Activated CD8-positive, alpha-beta T cell treated with anti-CD3 and anti-CD28 coated beads, Interleukin-2, amount 10 ng/mL, durations not matched to agents 7 days and 5 days (primary cell): ENCODE measurements at regions not wholly inside any gene's neighbourhood (a gene's known extent, or its start where the extent isn't known, plus 50 kb on each side); places are given as distances from the start of the nearest gene placed in this dataset.
"Not testable (repeated sequence)": the region's sequence is repeated elsewhere in the genome, so short reads cannot be mapped to it uniquely, and the experiment has no call there.

Source experiments
- ATAC-seq: fragments of 150-1000 bp; cut with Tn5 transposase; one replicate; pipeline ENCODE4 v1.10.0; 2021; ENCODE audit warnings: moderate library complexity
- CTCF ChIA-PET: fragments of 350-600 bp; sonication (Branson Sonifier 250); formaldehyde crosslinking; loops from one replicate; lab custom pipeline; 2021; ENCODE audit warnings: antibody characterized with exemption; lab: Charles Lee
- POLR2A ChIA-PET: fragments of 350-600 bp; sonication (Branson Sonifier 250); formaldehyde crosslinking; loops from one replicate; lab custom pipeline; 2021; ENCODE audit warnings: antibody characterized with exemption; lab: Charles Lee
- DNase-seq: peaks from one replicate; pipeline ENCODE4 v3.0.0-alpha.2; 2020
- H3K27ac Mint-ChIP-seq: one replicate; pipeline ENCODE4 v1.8.0; 2021; ENCODE audit warnings: mild to moderate bottlenecking, mixed read lengths
- H3K27me3 Mint-ChIP-seq: one replicate; pipeline ENCODE4 v1.8.0; 2021; ENCODE audit warnings: low read depth, mixed read lengths
- H3K36me3 Mint-ChIP-seq: one replicate; pipeline ENCODE4 v1.8.0; 2021; ENCODE audit warnings: low read depth, mixed read lengths
- H3K4me1 Mint-ChIP-seq: one replicate; pipeline ENCODE4 v1.8.0; 2021; ENCODE audit warnings: low read depth, mixed read lengths
- H3K4me3 Mint-ChIP-seq: one replicate; pipeline ENCODE4 v1.8.0; 2021; ENCODE audit warnings: mild to moderate bottlenecking, mixed read lengths
- H3K9me3 Mint-ChIP-seq: one replicate; pipeline ENCODE4 v1.8.0; 2022; ENCODE audit warnings: mixed read lengths; ENCODE audit not compliant: insufficient read depth

DNA sequence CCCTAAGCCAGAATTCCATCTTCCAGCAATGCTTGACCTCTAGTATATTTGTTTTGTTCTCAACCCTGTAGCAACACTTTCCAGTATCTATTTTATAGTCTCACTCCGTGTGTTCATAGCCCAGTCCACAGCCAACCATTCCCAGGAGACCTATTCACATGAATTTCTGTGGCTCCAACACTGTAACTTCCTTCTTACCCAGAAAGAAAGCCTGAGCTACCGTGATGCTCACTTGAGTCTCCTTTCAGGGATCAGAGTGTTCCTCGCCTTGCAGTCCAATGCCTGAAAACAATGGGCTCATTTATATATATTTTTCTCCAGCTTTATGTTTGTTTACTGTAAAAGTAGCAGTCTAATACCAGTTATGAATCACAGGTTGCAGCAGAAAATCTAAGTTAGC is 645.0 kb upstream of the NOVA1 start:
- ATAC-seq, result no peak
- H3K9me3 Mint-ChIP-seq, result peaks cover 31% of the 10 kb centered on the region
- no peaks in the 10 kb centered on the region for H3K4me1 Mint-ChIP-seq
- ChIA-PET CTCF (no interaction called here), POLR2A (no interaction called here)
- H3K4me3 Mint-ChIP-seq, result no peak overlapping the region
- H3K27ac Mint-ChIP-seq, result no peak overlapping the region
- no peak for DNase-seq
- H3K36me3 Mint-ChIP-seq, result no peaks in the 10 kb centered on the region
- no peaks in the 10 kb centered on the region for H3K27me3 Mint-ChIP-seq

DNA sequence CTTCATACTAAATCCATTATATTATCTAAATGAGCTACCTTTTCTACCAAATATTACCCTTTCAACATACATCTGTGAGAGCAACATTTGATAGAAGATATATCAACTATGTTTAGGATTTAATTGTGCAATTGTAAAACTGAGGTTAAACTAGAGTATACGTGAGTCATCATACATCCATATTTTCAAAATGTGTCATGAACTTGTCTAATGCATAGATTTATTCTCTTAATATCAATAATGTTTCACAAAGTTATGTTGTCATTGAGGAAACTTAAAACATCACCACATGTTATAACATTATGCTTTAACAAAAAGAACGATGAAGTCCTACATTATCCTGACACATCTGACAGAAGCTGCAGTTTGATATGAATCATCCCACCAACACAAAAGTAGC is 645.5 kb upstream of the NOVA1 start:
- no peaks in the 10 kb centered on the region for H3K27me3 Mint-ChIP-seq
- ChIA-PET POLR2A (no interaction called here), CTCF (no interaction called here)
- no peaks in the 10 kb centered on the region for H3K4me1 Mint-ChIP-seq
- ATAC-seq, result no peak
- no peak for DNase-seq
- peaks cover 29% of the 10 kb centered on the region for H3K9me3 Mint-ChIP-seq
- H3K36me3 Mint-ChIP-seq, result no peaks in the 10 kb centered on the region
- no peak overlapping the region for H3K4me3 Mint-ChIP-seq
- H3K27ac Mint-ChIP-seq, result no peak overlapping the region

DNA sequence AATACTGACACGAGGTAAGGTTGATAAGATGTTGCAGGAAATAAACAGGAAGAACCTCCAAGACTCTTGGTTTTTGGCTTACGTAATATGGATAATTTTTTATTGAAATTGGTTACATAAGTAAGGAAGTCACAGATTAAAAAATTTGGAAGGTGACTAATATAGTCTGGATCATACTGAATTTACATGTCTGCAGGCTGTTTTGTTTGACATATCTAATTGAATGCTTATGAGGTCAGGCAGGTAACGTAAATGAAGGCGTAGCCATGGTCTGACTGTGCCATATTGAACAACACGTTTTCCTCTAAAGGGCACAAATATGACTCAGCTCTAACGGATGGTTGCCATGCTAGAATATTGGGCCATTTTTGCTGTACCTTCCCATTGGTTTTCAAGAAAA is 648.1 kb upstream of the NOVA1 start:
- H3K36me3 Mint-ChIP-seq, result no peaks in the 10 kb centered on the region
- H3K27me3 Mint-ChIP-seq, result no peaks in the 10 kb centered on the region
- CTCF ChIA-PET, result no interaction called here
- POLR2A ChIA-PET, result interaction anchor here (0.6 kb wide), 1 partner anchor 332 kb away, joined by 3 read pairs; no protein-coding TSS in a partner anchor
- peaks cover 22% of the 10 kb centered on the region for H3K9me3 Mint-ChIP-seq
- DNase-seq (no peak), ATAC-seq (no peak)
- H3K27ac Mint-ChIP-seq, result no peak overlapping the region
- no peaks in the 10 kb centered on the region for H3K4me1 Mint-ChIP-seq
- H3K4me3 Mint-ChIP-seq, result no peak overlapping the region

DNA sequence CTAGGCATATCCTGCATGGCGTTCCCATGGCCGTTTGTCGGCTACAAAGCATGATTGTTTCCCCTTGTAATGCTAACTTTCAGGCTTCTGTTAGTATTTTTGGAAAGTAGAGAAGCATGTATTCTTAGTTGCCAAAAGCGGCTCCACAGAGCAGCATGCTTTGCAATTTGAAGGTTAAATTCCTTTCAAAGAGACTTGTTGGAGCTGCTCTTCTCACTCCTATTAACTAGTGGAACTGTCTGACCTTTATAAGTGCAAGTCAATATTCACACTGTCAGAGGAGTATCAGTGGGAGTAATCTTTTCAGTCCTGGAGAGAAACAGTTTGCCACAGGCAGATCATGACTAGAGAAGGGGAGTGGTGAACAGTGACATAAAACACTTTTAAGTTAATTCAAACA is 656.1 kb upstream of the NOVA1 start:
- no peak for ATAC-seq
- H3K9me3 Mint-ChIP-seq, result peaks cover 11% of the 10 kb centered on the region
- H3K27me3 Mint-ChIP-seq, result no peaks in the 10 kb centered on the region
- H3K4me3 Mint-ChIP-seq, result no peak overlapping the region
- ChIA-PET CTCF (no interaction called here), POLR2A (no interaction called here)
- no peak overlapping the region for H3K27ac Mint-ChIP-seq
- H3K36me3 Mint-ChIP-seq, result no peaks in the 10 kb centered on the region
- no peak for DNase-seq
- H3K4me1 Mint-ChIP-seq, result no peaks in the 10 kb centered on the region

DNA sequence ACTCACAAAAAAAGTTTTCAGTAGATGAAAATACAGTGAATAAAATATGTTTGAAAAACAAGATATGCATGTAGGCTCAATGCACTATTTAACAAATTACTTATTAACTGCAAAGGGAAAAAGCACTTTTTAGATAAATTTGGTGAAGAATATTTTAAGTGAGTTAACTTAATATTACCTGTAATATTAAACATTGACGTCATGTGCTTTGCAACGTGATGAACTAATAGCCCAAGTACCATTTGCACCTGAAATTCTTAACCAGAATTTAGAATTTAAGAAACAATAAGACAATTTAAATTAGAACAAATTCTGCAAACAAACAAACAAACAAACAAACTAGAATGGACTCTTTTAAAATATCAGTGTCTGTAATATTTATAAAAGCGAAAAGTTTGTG is 659.0 kb upstream of the NOVA1 start:
- H3K4me3 Mint-ChIP-seq, result no peak overlapping the region
- ChIA-PET CTCF (no interaction called here), POLR2A (no interaction called here)
- no peak overlapping the region for H3K27ac Mint-ChIP-seq
- ATAC-seq (no peak), DNase-seq (no peak)
- no peaks in the 10 kb centered on the region for H3K27me3 Mint-ChIP-seq
- H3K9me3 Mint-ChIP-seq, result peaks cover 22% of the 10 kb centered on the region
- no peaks in the 10 kb centered on the region for H3K4me1 Mint-ChIP-seq
- H3K36me3 Mint-ChIP-seq, result no peaks in the 10 kb centered on the region

DNA sequence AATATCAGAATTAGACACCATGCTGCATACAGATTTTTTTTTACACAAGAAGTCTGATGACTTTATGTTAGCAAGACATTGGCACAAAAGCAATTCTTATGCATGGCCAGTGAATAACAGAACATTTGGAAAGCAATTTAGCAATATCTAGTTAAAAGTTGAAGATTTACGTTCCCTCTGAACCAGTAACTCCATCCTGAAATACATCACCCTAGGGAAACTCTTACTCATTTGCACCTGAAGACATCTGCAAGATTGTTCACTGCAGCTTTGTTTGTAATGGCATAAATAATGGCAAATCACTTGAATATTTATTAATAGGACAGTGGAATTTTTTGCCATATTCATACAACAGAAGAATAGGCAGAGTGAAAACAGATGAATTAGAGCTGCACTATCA is 670.0 kb upstream of the NOVA1 start:
- POLR2A ChIA-PET, result no interaction called here
- H3K4me1 Mint-ChIP-seq, result no peaks in the 10 kb centered on the region
- ATAC-seq (no peak), DNase-seq (no peak)
- H3K9me3 Mint-ChIP-seq, result peaks cover 24% of the 10 kb centered on the region
- H3K36me3 Mint-ChIP-seq, result no peaks in the 10 kb centered on the region
- no peak overlapping the region for H3K27ac Mint-ChIP-seq
- H3K27me3 Mint-ChIP-seq, result no peaks in the 10 kb centered on the region
- CTCF ChIA-PET, result no interaction called here
- no peak overlapping the region for H3K4me3 Mint-ChIP-seq

DNA sequence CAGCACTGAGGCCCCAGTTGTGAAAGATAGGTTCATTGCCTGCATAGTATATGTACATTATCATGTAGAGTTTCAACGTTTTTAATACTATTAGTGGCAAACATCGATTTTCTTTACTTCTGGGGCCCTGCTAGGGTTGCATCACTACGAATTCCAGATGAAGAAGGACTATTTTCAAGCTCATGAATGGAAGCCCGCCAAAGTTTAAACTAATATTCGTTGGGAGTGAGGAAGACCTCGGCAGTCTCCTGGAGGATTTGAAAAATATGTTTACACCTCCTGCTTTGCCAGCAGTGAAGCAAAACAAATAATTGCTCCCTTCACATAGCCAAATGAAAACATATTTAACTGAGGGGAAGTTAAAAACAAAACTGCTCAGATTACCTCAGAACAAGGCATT is 672.9 kb upstream of the NOVA1 start:
- ChIA-PET CTCF (no interaction called here), POLR2A (no interaction called here)
- no peak overlapping the region for H3K27ac Mint-ChIP-seq
- H3K4me1 Mint-ChIP-seq, result no peaks in the 10 kb centered on the region
- DNase-seq (no peak), ATAC-seq (no peak)
- H3K27me3 Mint-ChIP-seq, result no peaks in the 10 kb centered on the region
- no peak overlapping the region for H3K4me3 Mint-ChIP-seq
- no peaks in the 10 kb centered on the region for H3K36me3 Mint-ChIP-seq
- peaks cover 30% of the 10 kb centered on the region for H3K9me3 Mint-ChIP-seq

DNA sequence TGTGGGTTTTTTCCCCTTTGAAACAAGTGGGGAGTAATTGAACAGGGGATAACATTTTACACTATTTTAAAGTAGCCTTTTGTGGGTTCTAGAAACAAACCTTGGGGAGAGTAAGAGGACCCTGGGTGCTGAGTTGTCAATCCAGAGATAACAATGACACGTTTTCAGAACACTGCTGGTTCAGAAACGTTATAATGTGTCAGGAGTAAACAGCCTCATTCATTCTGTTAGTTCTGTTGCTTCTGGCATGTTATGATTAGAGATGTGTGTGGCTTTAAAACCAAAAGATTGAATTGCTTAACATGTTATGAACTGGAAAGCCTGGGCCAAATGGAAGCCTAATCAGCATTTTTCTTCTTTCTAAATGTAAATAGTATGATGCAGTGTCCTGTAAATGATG is 680.5 kb upstream of the NOVA1 start:
- Mint-ChIP-seq H3K27me3 (no peaks in the 10 kb centered on the region), H3K4me1 (no peaks in the 10 kb centered on the region), H3K36me3 (no peaks in the 10 kb centered on the region), H3K9me3 (peaks cover 20% of the 10 kb centered on the region), H3K4me3 (no peak overlapping the region), H3K27ac (no peak overlapping the region)
- ChIA-PET CTCF (no interaction called here), POLR2A (no interaction called here)
- ATAC-seq (no peak), DNase-seq (no peak)

DNA sequence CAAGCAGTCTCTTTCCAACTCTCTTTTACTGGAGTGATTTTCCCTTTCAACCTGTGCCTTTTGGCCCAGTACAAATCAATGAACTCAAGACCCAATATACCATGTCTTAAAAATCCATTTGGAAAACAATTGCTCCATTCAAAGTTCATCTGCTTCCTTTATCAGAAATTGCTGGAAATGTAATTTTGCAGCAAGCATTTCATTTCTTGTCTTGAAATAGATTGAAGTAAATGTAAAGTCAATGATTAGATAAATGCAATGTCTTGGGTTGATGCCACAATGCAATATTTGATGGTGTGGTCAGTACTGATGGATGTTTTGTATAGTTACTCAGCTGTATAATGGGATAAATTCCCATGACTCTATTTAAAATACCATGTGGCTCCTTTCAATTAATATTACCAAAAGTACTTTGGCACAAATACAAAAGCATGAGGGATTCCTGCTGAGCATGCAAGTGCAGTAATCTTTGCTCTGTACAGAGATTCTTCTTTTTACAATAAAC is 707.7 kb upstream of the NOVA1 start:
- CTCF ChIA-PET, result no interaction called here
- no peak for ATAC-seq
- POLR2A ChIA-PET, result no interaction called here
- Mint-ChIP-seq H3K27me3 (no peaks in the 10 kb centered on the region), H3K4me3 (no peak overlapping the region), H3K9me3 (peaks cover 29% of the 10 kb centered on the region), H3K27ac (no peak overlapping the region), H3K4me1 (no peaks in the 10 kb centered on the region), H3K36me3 (no peaks in the 10 kb centered on the region)
- DNase-seq, result no peak

DNA sequence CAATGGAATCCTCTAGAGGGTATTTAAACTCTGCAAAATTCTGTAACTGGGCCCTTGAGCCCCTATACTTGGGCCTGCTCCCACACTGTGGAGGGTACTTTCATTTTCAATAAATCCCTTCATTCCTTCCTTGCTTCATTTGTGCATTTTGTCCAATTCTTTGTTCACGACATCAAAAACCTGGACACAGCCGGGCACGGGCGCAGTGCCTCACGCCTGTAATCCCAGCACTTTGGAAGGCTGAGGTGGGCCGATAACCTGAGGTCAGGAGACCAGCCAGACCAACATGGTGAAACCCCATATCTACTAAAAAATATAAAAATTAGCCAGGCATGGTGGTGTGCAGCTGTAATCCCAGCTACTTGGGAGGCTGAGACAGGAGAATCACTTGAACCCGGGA is 714.9 kb upstream of the NOVA1 start:
- H3K4me1 Mint-ChIP-seq, H3K4me3 Mint-ChIP-seq, H3K27me3 Mint-ChIP-seq, POLR2A ChIA-PET, DNase-seq, H3K36me3 Mint-ChIP-seq, ATAC-seq, H3K27ac Mint-ChIP-seq, CTCF ChIA-PET: not testable (repeated sequence)
- H3K9me3 Mint-ChIP-seq, result peaks cover 34% of the 10 kb centered on the region

DNA sequence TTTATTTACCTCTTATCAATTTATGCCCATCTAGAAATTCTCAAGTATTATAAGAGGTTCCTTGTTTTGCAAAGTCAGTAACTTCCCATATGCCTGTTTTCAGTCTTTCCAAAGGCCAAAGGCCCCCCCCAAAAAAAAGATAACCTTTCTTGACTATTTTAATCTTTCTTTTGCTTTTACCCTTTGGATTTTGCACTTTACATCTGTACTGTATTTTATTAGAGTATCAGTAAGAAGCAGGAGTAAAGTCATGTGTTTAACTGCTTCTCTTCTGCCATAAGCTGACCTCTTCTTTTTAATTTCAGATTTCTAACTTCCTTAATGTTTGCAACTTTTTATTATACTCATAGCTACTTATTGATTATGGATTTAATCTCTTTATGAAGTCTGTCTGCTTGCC is 716.4 kb upstream of the NOVA1 start:
- Mint-ChIP-seq H3K4me1 (no peaks in the 10 kb centered on the region), H3K9me3 (peaks cover 23% of the 10 kb centered on the region), H3K27ac (no peak overlapping the region), H3K4me3 (no peak overlapping the region), H3K27me3 (no peaks in the 10 kb centered on the region), H3K36me3 (no peaks in the 10 kb centered on the region)
- POLR2A ChIA-PET, result no interaction called here
- ATAC-seq, result no peak
- DNase-seq, result no peak
- CTCF ChIA-PET, result no interaction called here

DNA sequence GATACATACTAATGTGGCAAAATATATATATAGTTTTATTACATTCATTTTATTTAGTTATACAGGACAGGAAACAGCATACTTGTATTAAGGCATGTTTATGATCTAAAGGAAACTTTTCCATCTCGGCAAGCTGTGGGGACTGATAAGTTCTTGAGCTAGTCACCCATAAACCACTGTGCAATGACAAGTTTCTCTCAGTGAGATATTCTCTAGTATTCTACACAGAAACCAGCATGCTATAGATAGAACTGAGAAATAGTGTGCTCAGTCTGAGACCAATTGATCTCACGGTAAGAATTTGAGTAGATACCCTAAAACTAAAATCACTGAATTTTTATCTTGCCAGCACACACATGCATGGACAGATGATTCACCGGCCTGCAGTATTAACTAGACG is 717.6 kb upstream of the NOVA1 start:
- DNase-seq (no peak), ATAC-seq (no peak)
- H3K4me3 Mint-ChIP-seq, result no peak overlapping the region
- H3K27me3 Mint-ChIP-seq, result no peaks in the 10 kb centered on the region
- H3K4me1 Mint-ChIP-seq, result no peaks in the 10 kb centered on the region
- peaks cover 18% of the 10 kb centered on the region for H3K9me3 Mint-ChIP-seq
- ChIA-PET POLR2A (no interaction called here), CTCF (no interaction called here)
- H3K36me3 Mint-ChIP-seq, result no peaks in the 10 kb centered on the region
- no peak overlapping the region for H3K27ac Mint-ChIP-seq

DNA sequence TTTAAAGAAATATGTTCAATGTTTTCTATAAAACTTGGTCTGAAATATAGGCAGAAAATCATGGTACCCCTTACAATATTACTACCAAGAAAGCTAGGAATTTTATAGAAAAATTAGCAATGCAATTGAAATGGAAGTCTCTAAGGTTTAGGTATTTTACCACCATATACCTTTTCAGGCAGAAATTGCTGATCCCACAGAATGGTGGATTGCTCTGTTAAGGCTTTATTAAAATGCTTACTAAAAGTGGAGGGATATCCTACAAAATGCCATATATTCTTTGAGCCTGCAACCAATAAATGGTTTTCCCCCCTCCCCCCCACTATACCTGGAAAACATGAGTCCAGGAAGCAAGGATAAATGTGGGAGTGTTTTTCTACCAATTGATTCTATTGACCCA is 718.1 kb upstream of the NOVA1 start:
- H3K36me3 Mint-ChIP-seq, result no peaks in the 10 kb centered on the region
- no peaks in the 10 kb centered on the region for H3K4me1 Mint-ChIP-seq
- ChIA-PET CTCF (no interaction called here), POLR2A (no interaction called here)
- no peaks in the 10 kb centered on the region for H3K27me3 Mint-ChIP-seq
- ATAC-seq (no peak), DNase-seq (no peak)
- no peak overlapping the region for H3K27ac Mint-ChIP-seq
- no peak overlapping the region for H3K4me3 Mint-ChIP-seq
- H3K9me3 Mint-ChIP-seq, result peaks cover 18% of the 10 kb centered on the region
